ENCODE measurements at regions not wholly inside any gene's neighbourhood (a gene's known extent, or its start where the extent isn't known, plus 50 kb on each side); places are given as distances from the start of the nearest gene placed in this dataset.

DNA sequence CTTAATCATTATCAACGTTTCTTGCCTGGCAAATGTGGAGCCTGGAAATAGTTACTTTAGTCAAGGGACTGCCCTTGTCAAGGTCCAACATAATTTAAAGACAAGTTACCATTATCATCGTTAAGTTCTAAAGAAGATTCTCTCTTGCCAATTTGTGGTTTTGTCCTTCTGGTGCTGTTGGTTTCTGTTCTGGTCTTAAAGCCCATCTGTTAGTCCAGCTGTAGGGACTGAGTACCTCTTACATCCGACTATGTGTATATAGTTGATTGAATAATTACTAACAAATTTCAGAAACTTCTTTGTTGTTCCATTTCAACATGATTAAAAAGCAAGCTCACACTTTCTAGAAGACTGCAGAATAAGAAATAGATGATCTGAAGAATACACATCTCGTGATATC lies 1854.9 kb downstream of the MAT2B start:
- TF ChIP-seq EZH2phosphoT487 (IDR thresholded peaks at IDR 0.05; ENCODE audit: insufficient read depth, low read depth) (no peak), EZH2 (IDR thresholded peaks at IDR 0.05; ENCODE audit: insufficient read depth, poor library complexity, severe bottlenecking) (no peak)
